ENCODE measurements at regions not wholly inside any gene's neighbourhood (a gene's known extent, or its start where the extent isn't known, plus 50 kb on each side); places are given as distances from the start of the nearest gene placed in this dataset.

- Histone ChIP-seq H3K27ac (no peak overlapping the region), H3K4me1 (peaks cover 20% of the 10 kb centered on the region), H3K9ac (no peak overlapping the region), H4K20me1 (ENCODE audit: low read depth) (no peaks in the 10 kb centered on the region), H3K4me2 (no peak overlapping the region), H3K27me3 (no peaks in the 10 kb centered on the region), H3F3A (ENCODE audit: low read depth) (no peaks in the 10 kb centered on the region), H3K9me3 (ENCODE audit: low read depth) (no peaks in the 10 kb centered on the region), H3K79me2 (ENCODE audit: low read depth) (no peaks in the 10 kb centered on the region), H2AFZ (replicated peaks) (no peak overlapping the region), H3K36me3 (no peaks in the 10 kb centered on the region), H3K4me3 (no peak overlapping the region)
- Mint-ChIP-seq H3K9me3 (peaks cover 5% of the 10 kb centered on the region), H3K36me3 (peaks cover 3% of the 10 kb centered on the region), H3K27ac (no peak overlapping the region), H3K4me3 (no peak overlapping the region), H3K27me3 (ENCODE audit: insufficient read depth, low read depth) (no peaks in the 10 kb centered on the region), H3K4me1 (peaks cover 49% of the 10 kb centered on the region)
- no peak for DNase-seq (ENCODE audit: low spot score)
- TF ChIP-seq EZH2 (IDR thresholded peaks at IDR 0.05) (no peak), EZH2phosphoT487 (IDR thresholded peaks at IDR 0.05) (no peak)
- TF ChIP-seq, protein P1, sequence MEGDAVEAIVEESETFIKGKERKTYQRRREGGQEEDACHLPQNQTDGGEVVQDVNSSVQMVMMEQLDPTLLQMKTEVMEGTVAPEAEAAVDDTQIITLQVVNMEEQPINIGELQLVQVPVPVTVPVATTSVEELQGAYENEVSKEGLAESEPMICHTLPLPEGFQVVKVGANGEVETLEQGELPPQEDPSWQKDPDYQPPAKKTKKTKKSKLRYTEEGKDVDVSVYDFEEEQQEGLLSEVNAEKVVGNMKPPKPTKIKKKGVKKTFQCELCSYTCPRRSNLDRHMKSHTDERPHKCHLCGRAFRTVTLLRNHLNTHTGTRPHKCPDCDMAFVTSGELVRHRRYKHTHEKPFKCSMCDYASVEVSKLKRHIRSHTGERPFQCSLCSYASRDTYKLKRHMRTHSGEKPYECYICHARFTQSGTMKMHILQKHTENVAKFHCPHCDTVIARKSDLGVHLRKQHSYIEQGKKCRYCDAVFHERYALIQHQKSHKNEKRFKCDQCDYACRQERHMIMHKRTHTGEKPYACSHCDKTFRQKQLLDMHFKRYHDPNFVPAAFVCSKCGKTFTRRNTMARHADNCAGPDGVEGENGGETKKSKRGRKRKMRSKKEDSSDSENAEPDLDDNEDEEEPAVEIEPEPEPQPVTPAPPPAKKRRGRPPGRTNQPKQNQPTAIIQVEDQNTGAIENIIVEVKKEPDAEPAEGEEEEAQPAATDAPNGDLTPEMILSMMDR (IDR thresholded peaks at IDR 0.05) = no peak
These were observed 123.1 kb upstream of the ZNF608 start for GRCh38 chr5:124869426-124870033.

GRCh38 chr5:124870070-124870469 is 123.6 kb upstream of the ZNF608 start:
- H3K27ac Mint-ChIP-seq = no peak overlapping the region
- peaks cover 3% of the 10 kb centered on the region for H3K36me3 Mint-ChIP-seq
- H3K36me3 ChIP-seq = no peaks in the 10 kb centered on the region
- no peak overlapping the region for H3K4me3 ChIP-seq
- H3K4me2 ChIP-seq = no peak overlapping the region
- no peak overlapping the region for H3K9ac ChIP-seq
- no peaks in the 10 kb centered on the region for H3K27me3 Mint-ChIP-seq (ENCODE audit: insufficient read depth, low read depth)
- no peaks in the 10 kb centered on the region for H3K27me3 ChIP-seq
- no peaks in the 10 kb centered on the region for H4K20me1 ChIP-seq (ENCODE audit: low read depth)
- H3K4me1 ChIP-seq = peaks cover 20% of the 10 kb centered on the region
- no peak overlapping the region for H2AFZ ChIP-seq (replicated peaks)
- H3K9me3 Mint-ChIP-seq = peaks cover 8% of the 10 kb centered on the region
- no peaks in the 10 kb centered on the region for H3F3A ChIP-seq (ENCODE audit: low read depth)
- H3K9me3 ChIP-seq (ENCODE audit: low read depth) = no peaks in the 10 kb centered on the region
- H3K27ac ChIP-seq = no peak overlapping the region
- no peaks in the 10 kb centered on the region for H3K79me2 ChIP-seq (ENCODE audit: low read depth)
- DNase-seq (ENCODE audit: low spot score) = no peak
- peaks cover 52% of the 10 kb centered on the region for H3K4me1 Mint-ChIP-seq
- TF ChIP-seq EZH2phosphoT487 (IDR thresholded peaks at IDR 0.05) = no peak
- no peak for TF ChIP-seq EZH2 (IDR thresholded peaks at IDR 0.05)
- TF ChIP-seq, protein P1 (IDR thresholded peaks at IDR 0.05) = no peak
- no peak overlapping the region for H3K4me3 Mint-ChIP-seq

- Histone ChIP-seq H3F3A (ENCODE audit: low read depth) (no peaks in the 10 kb centered on the region), H3K4me2 (no peak overlapping the region), H3K4me3 (no peak overlapping the region), H4K20me1 (ENCODE audit: low read depth) (no peaks in the 10 kb centered on the region), H3K9me3 (ENCODE audit: low read depth) (no peaks in the 10 kb centered on the region), H3K36me3 (no peaks in the 10 kb centered on the region), H3K27ac (no peak overlapping the region), H2AFZ (replicated peaks) (no peak overlapping the region), H3K4me1 (peaks cover 18% of the 10 kb centered on the region), H3K9ac (no peak overlapping the region), H3K79me2 (ENCODE audit: low read depth) (no peaks in the 10 kb centered on the region), H3K27me3 (no peaks in the 10 kb centered on the region)
- TF ChIP-seq EZH2phosphoT487 (IDR thresholded peaks at IDR 0.05) (no peak), EZH2 (IDR thresholded peaks at IDR 0.05) (no peak)
- TF ChIP-seq, protein P1 (IDR thresholded peaks at IDR 0.05) = no peak
- no peak overlapping the region for H3K27ac Mint-ChIP-seq
- peaks cover 10% of the 10 kb centered on the region for H3K9me3 Mint-ChIP-seq
- H3K36me3 Mint-ChIP-seq = peaks cover 3% of the 10 kb centered on the region
- peaks cover 47% of the 10 kb centered on the region for H3K4me1 Mint-ChIP-seq
- H3K4me3 Mint-ChIP-seq = no peak overlapping the region
- H3K27me3 Mint-ChIP-seq (ENCODE audit: insufficient read depth, low read depth) = peaks cover 2% of the 10 kb centered on the region
- no peak for DNase-seq (ENCODE audit: low spot score)
These were observed 124.9 kb upstream of the ZNF608 start for GRCh38 chr5:124871303-124871702.
